ENCODE measurements at regions not wholly inside any gene's neighbourhood (a gene's known extent, or its start where the extent isn't known, plus 50 kb on each side); places are given as distances from the start of the nearest gene placed in this dataset.
"Not testable (repeated sequence)": the region's sequence is repeated elsewhere in the genome, so short reads cannot be mapped to it uniquely, and the experiment has no call there.

- DNase-seq (ENCODE audit: low read depth), result no peak
These were observed 50.7 kb upstream of the EDARADD start for GRCh38 chr1:236343246-236343870.

- no peak for DNase-seq (ENCODE audit: low read depth)
These were observed 51.5 kb upstream of the EDARADD start for GRCh38 chr1:236342403-236343245.

GRCh38 chr1:236341298-236341697 lies 52.8 kb upstream of the EDARADD start:
- DNase-seq (ENCODE audit: low read depth), result no peak

GRCh38 chr1:236338096-236338495 lies 56.0 kb upstream of the EDARADD start:
- peak; percentile 63 for DNase-seq (ENCODE audit: low read depth)

- DNase-seq (ENCODE audit: low read depth), result no peak
These were observed 54.3 kb upstream of the ERO1B start for GRCh38 chr1:236336084-236336483.

- not testable (repeated sequence) for DNase-seq (ENCODE audit: low read depth)
These were observed 53.9 kb upstream of the ERO1B start for GRCh38 chr1:236335633-236336032.

- DNase-seq (ENCODE audit: low read depth), result no peak
These were observed 53.3 kb upstream of the ERO1B start for GRCh38 chr1:236334893-236335545.

GRCh38 chr1:236332092-236332758 lies 50.5 kb upstream of the ERO1B start:
- DNase-seq (ENCODE audit: low read depth), result no peak

Data from iris pigment epithelial cell (primary cell).